ENCODE measurements at regions not wholly inside any gene's neighbourhood (a gene's known extent, or its start where the extent isn't known, plus 50 kb on each side); places are given as distances from the start of the nearest gene placed in this dataset.

DNA sequence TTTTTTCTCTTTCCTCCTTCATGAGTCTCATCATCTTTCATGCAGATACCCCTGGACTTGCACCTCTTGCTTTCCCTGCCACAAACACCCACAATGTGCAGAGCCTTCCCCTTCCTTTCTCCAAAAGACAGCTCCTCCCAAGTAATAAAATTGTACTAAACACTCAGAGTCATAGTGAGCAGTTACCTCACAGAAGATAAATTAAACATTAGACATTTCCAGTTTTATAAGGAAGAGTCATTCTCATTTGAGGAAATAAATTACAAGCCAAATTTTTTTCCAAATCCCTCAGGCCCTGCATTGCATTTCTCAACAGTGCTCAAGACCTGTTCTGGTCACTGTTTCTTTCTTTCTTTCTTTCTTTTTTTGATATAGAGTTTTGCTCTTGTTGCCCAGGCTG, 131.5 kb downstream of the ATPSCKMT start:
- TF ChIP-seq, protein P1, sequence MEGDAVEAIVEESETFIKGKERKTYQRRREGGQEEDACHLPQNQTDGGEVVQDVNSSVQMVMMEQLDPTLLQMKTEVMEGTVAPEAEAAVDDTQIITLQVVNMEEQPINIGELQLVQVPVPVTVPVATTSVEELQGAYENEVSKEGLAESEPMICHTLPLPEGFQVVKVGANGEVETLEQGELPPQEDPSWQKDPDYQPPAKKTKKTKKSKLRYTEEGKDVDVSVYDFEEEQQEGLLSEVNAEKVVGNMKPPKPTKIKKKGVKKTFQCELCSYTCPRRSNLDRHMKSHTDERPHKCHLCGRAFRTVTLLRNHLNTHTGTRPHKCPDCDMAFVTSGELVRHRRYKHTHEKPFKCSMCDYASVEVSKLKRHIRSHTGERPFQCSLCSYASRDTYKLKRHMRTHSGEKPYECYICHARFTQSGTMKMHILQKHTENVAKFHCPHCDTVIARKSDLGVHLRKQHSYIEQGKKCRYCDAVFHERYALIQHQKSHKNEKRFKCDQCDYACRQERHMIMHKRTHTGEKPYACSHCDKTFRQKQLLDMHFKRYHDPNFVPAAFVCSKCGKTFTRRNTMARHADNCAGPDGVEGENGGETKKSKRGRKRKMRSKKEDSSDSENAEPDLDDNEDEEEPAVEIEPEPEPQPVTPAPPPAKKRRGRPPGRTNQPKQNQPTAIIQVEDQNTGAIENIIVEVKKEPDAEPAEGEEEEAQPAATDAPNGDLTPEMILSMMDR (IDR thresholded peaks at IDR 0.05): no peak
- no peak for TF ChIP-seq POLR2AphosphoS5 (IDR thresholded peaks at IDR 0.05)

Measured in gastroesophageal sphincter (tissue), 3 donors.